ENCODE measurements at regions not wholly inside any gene's neighbourhood (a gene's known extent, or its start where the extent isn't known, plus 50 kb on each side); places are given as distances from the start of the nearest gene placed in this dataset.

GRCh38 chr6:47151232-47151898, 109.2 kb upstream of the ADGRF1 start (continued):
- TF ChIP-seq ZNF710 (CRISPR knock-in tag; IDR thresholded peaks at IDR 0.05; ENCODE audit: borderline replicate concordance) (no peak), MAZ (IDR thresholded peaks at IDR 0.05; ENCODE audit: borderline replicate concordance, low read depth, low read length) (no peak), MAZ (CRISPR knock-in tag; IDR thresholded peaks at IDR 0.05; ENCODE audit: low read depth) (no peak), ZNF496 (CRISPR knock-in tag; IDR thresholded peaks at IDR 0.05; ENCODE audit: insufficient replicate concordance) (no peak), ZNF644 (CRISPR knock-in tag; IDR thresholded peaks at IDR 0.05; ENCODE audit: low read depth) (0 out of 2 replicates have a peak, but pooled peaks have one; percentile 36), KIAA2018 (CRISPR knock-in tag; IDR thresholded peaks at IDR 0.05; ENCODE audit: borderline replicate concordance) (no peak), IRF2 (CRISPR knock-in tag; IDR thresholded peaks at IDR 0.05) (no peak), PRDM4 (CRISPR knock-in tag; IDR thresholded peaks at IDR 0.05; ENCODE audit: borderline replicate concordance) (no peak), ZNF343 (CRISPR knock-in tag; IDR thresholded peaks at IDR 0.05) (no peak), FOSL1 (CRISPR knock-in tag; IDR thresholded peaks at IDR 0.05; ENCODE audit: borderline replicate concordance) (peak; percentile 47; the same call in 1 of the 2 replicates), CAMTA2 (CRISPR knock-in tag; IDR thresholded peaks at IDR 0.05; ENCODE audit: borderline replicate concordance) (no peak), KDM1A (CRISPR knock-in tag; IDR thresholded peaks at IDR 0.05) (no peak), FOSL2 (CRISPR knock-in tag; IDR thresholded peaks at IDR 0.05) (peak; percentile 89), NR2F6 (IDR thresholded peaks at IDR 0.05) (no peak), NR2F6 (CRISPR knock-in tag; IDR thresholded peaks at IDR 0.05) (no peak), IRF1 (CRISPR knock-in tag; IDR thresholded peaks at IDR 0.05; ENCODE audit: low read depth) (no peak)
